GM12872 (cell line): ENCODE measurements at regions not wholly inside any gene's neighbourhood (a gene's known extent, or its start where the extent isn't known, plus 50 kb on each side); places are given as distances from the start of the nearest gene placed in this dataset.

ENCODE experiments used
- TF ChIP-seq, protein P1 (sequence below): IDR thresholded peaks from 3 replicates; pipeline ENCODE4 v1.5.1; 2011; ENCODE audit warnings: low read depth, mild to moderate bottlenecking, low read length, moderate library complexity; ENCODE audit not compliant: insufficient read depth

DNA sequence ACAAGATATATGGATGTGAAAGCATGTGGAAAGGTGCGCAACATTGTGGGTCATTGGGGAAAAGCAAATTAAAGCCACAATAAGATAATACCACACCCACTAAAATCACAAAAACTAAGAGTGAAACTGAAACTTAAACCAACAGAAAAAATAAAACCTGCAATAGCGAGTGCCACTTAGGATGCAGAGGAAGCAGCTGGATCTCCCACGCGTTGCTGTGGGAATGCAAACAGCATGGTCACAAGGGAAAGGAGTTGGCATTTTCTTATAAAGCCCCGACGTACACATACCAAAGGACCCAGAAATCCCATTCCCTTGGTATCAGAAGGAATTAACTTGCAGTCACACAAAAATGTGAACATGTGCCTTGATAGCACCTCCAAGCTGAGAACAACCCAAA lies 712.0 kb downstream of the TBC1D22A start:
- TF ChIP-seq, protein P1, sequence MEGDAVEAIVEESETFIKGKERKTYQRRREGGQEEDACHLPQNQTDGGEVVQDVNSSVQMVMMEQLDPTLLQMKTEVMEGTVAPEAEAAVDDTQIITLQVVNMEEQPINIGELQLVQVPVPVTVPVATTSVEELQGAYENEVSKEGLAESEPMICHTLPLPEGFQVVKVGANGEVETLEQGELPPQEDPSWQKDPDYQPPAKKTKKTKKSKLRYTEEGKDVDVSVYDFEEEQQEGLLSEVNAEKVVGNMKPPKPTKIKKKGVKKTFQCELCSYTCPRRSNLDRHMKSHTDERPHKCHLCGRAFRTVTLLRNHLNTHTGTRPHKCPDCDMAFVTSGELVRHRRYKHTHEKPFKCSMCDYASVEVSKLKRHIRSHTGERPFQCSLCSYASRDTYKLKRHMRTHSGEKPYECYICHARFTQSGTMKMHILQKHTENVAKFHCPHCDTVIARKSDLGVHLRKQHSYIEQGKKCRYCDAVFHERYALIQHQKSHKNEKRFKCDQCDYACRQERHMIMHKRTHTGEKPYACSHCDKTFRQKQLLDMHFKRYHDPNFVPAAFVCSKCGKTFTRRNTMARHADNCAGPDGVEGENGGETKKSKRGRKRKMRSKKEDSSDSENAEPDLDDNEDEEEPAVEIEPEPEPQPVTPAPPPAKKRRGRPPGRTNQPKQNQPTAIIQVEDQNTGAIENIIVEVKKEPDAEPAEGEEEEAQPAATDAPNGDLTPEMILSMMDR, result no peak

DNA sequence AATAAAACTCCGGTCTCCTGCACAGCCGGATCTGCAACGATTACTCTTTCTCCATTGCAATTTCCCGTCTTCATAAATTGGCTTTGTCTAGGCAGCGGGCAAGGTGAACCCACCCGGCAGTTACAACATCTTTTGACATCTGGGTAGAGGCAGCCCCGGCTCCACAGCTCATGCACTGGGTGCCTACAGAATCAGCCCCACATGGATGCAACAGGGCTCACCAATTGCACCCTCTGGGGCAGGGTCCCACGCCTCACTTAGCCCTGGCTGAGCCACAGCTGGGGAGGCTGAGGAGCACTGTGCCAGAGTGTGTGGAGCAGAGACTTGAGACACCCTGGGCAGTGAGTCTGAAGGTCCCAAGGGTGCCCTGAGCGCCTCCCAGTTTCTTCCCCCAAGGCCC lies 710.2 kb downstream of the TBC1D22A start:
- TF ChIP-seq, protein P1, result no peak

DNA sequence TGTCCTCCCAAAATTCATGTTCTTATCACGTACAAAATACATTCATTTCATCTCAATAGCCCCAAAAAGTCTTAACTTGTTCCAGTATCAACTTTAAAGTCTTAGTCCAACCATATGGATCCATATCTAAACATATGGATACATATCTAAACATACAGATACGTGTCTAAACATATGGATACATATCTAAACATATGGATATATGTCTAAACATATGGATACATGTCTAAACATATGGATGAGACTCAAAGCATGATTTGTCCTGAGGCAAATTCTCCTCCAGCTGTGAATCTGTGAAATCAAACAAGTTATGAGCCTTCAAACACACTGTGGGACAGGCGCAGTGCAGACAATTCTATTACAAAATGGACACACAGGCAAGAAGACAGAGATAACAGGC lies 709.0 kb downstream of the TBC1D22A start:
- TF ChIP-seq, protein P1, result no peak

DNA sequence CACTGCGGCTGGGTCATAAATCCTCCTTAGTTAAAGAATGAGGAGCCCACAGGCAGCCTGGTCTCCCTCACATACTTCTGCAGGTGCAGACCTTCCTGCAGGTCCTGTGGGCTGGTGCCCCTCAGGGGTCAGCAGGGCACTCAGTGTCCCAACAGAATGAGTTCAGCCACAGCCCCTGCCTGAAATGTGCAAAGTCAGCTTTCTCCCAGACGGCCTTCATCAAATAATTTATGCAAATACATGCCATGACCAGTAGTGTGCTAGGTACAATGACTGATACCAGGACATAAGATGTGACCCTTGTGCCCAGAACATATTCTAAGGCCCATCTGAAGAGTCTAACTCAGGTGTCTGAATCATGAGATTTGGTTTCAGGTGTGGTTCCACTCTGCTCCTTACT lies 703.4 kb downstream of the TBC1D22A start:
- TF ChIP-seq, protein P1, result no peak

DNA sequence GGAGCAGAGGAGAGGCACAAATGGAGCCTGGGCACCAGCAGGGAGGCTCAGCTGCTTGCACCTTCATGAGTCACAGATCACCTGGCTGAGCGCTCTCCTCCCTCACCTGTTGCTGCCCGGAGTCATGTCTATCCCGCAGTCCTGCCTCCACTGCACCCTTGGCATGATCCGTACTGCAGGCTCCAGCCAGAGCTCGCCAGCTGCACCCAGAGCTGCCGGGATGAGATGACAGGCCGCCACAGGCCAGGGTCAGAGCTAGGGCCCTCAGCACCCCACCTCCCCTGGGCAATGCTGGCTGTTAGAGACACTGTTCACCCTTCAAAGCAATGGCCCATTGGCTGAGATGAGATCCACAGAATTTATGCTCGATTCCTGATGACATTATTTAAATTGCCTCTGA lies 702.8 kb downstream of the TBC1D22A start:
- TF ChIP-seq, protein P1, result no peak

DNA sequence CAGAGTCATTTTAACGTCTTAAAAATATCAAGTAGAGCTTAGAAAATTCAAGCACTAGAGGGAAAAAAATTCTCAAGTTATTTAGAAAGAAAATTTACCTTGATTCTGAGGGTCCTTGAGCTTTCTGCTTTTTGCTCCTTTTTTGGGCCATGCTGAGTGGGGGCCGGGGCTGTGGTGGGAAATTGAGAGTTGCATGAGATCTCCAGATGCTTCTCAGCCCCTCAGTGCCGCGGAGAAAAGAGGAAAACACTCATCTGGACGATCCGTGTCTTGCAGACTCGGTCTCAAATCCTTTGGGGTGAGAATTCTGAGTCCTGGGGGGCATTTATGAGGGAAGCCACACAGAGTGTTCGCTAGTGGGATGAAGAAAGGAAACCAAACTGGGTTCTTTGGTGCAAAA lies 700.8 kb downstream of the TBC1D22A start:
- TF ChIP-seq, protein P1, result no peak

DNA sequence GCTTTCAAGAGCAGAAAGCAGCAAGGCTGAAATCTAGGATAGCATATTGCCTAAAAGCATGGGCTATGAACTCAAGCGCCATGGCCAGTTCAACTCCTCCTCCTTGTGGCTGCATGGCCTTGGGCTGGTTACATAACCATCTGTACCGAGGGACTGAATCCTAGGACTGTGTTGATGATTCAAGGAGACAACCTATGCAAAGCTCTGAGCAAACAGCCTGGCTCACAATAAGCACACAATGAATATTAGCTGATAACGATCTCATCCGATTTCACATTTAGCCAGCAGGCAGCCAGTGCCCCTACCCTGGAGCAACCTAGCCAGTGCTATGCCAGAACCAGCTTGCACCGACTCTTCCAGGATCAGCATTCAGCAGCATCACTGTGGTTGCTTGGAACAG lies 698.4 kb downstream of the TBC1D22A start:
- TF ChIP-seq, protein P1, result no peak

DNA sequence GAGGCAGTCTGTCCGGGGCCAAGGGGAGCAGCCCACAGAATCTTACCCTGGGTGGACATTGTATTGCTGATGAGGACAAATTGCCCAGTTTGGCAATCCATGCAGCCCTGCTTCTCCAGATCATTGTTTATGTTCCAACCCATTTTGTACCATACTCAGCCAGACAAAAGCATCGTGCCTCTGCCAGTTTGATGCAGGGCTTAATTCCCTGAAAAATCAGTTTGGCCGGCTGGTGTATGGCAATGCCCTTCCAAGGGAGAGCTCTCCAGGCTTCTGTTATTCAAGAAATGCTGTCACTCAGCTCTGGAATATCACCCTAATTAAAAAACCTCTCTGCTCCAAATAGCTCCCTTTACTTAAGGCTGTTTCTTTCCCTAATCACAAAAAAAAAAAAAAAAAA lies 697.7 kb downstream of the TBC1D22A start:
- TF ChIP-seq, protein P1, result no peak
